Non-pigmented ciliary epithelial cell (primary cell): ENCODE measurements at regions not wholly inside any gene's neighbourhood (a gene's known extent, or its start where the extent isn't known, plus 50 kb on each side); places are given as distances from the start of the nearest gene placed in this dataset.
"Not testable (repeated sequence)": the region's sequence is repeated elsewhere in the genome, so short reads cannot be mapped to it uniquely, and the experiment has no call there.

Experiments used
- DNase-seq: peaks from one replicate; pipeline ENCODE4 v3.0.0-alpha.2; 2010; ENCODE audit warnings: low read depth

GRCh38 chr3:84679211-84679610, 279.6 kb upstream of the CADM2 start:
- DNase-seq: no peak

- no peak for DNase-seq
Measured at GRCh38 chr3:84680700-84681099, 278.1 kb upstream of the CADM2 start.

- DNase-seq: no peak
Measured at GRCh38 chr3:84683493-84683892, 275.3 kb upstream of the CADM2 start.

- no peak for DNase-seq
Measured at GRCh38 chr3:84685467-84685866, 273.3 kb upstream of the CADM2 start.

- no peak for DNase-seq
Measured at GRCh38 chr3:84692261-84692660, 266.5 kb upstream of the CADM2 start.

- DNase-seq: not testable (repeated sequence)
Measured at GRCh38 chr3:84710288-84710687, 248.5 kb upstream of the CADM2 start.

GRCh38 chr3:84717894-84718293, 240.9 kb upstream of the CADM2 start:
- no peak for DNase-seq

GRCh38 chr3:84724877-84725276, 233.9 kb upstream of the CADM2 start:
- peak; percentile 85 for DNase-seq

GRCh38 chr3:84727616-84728015, 231.2 kb upstream of the CADM2 start:
- no peak for DNase-seq

- not testable (repeated sequence) for DNase-seq
Measured at GRCh38 chr3:84734731-84735130, 224.1 kb upstream of the CADM2 start.

- DNase-seq: no peak
Measured at GRCh38 chr3:84738086-84738485, 220.7 kb upstream of the CADM2 start.

GRCh38 chr3:84742915-84743425, 215.8 kb upstream of the CADM2 start:
- DNase-seq: no peak

GRCh38 chr3:84744130-84744529, 214.7 kb upstream of the CADM2 start:
- DNase-seq: no peak

GRCh38 chr3:84755860-84756259, 202.9 kb upstream of the CADM2 start:
- no peak for DNase-seq

GRCh38 chr3:84759361-84759760, 199.4 kb upstream of the CADM2 start:
- DNase-seq: no peak

GRCh38 chr3:84772841-84773240, 185.9 kb upstream of the CADM2 start:
- no peak for DNase-seq

- no peak for DNase-seq
Measured at GRCh38 chr3:84783281-84783680, 175.5 kb upstream of the CADM2 start.

- no peak for DNase-seq
Measured at GRCh38 chr3:84789961-84790360, 168.8 kb upstream of the CADM2 start.

GRCh38 chr3:84806958-84807357, 151.8 kb upstream of the CADM2 start:
- DNase-seq: no peak

- DNase-seq: no peak
Measured at GRCh38 chr3:84820126-84820525, 138.7 kb upstream of the CADM2 start.

GRCh38 chr3:84820906-84821305, 137.9 kb upstream of the CADM2 start:
- no peak for DNase-seq

GRCh38 chr3:84825817-84826216, 133.0 kb upstream of the CADM2 start:
- no peak for DNase-seq

- DNase-seq: no peak
Measured at GRCh38 chr3:84830476-84830875, 128.3 kb upstream of the CADM2 start.

GRCh38 chr3:84835366-84835765, 123.4 kb upstream of the CADM2 start:
- DNase-seq: no peak

GRCh38 chr3:84836961-84837360, 121.8 kb upstream of the CADM2 start:
- DNase-seq: no peak
